HG03575 (cell line): ENCODE measurements at regions not wholly inside any gene's neighbourhood (a gene's known extent, or its start where the extent isn't known, plus 50 kb on each side); places are given as distances from the start of the nearest gene placed in this dataset.

Source experiments
- ATAC-seq: cut with Tn5 transposase; IDR thresholded peaks from one replicate; pipeline ENCODE4 v1.9.1; 2021; ENCODE audit not compliant: unreplicated experiment, insufficient number of reproducible peaks, low FRiP score; ENCODE audit errors: extremely low read depth

GRCh38 chr21:43308101-43308814 lies 118.7 kb downstream of the SIK1 start:
- ATAC-seq, result no peak

DNA sequence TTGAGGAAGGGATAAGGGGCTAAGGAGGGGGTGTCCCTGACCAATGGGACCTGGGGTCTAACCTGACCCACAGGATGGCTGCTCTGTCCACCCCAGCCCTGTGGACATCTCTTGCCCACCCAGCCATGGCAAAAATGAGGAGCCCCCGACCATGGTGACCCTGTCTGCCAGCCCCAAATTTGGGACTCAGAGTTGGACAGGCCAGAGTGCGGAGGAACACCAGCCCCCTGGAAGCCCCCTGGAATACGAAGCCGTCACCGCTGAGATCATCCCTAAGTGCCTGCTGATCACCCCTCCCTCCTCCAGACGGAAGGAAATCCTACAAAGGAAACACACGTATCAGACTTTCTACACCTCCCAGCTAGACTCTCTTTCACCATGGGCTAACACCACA lies 119.3 kb downstream of the SIK1 start:
- ATAC-seq, result no peak

DNA sequence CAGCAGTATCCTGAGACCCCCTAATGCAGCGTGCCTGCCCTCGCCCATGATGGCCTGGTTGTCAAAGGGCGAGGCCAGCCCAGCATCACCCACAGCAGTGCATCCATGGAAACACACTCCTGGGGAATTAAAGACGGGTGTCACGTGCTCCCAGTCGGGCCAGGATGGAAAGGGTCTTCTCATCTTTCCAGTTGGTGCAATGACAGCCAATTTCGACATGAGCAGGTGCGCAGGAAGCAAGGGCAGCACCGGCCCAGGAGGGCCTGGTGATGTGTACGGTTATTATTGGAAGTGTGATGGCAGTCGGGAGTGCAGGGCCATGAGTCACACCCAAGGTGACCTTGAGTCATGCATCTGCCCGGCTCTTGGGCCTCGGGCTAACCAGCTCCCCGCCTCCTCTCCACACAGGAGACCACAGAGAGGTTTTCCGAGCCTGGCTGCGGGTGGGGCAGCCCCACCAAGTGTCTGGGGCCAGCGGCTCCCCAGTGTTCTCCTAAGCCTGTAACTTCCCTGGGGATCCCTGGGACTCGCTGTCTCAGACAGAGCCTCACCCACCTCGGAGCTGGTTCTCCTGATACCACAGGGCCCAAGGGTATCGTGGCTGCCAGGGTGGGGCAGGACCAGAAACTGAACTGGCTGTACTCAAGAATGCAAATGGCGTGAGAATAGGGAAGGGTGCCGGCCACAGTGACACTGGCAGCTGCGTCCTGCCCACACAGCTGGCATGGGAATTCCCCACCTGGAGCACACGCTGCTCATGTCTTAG lies 119.8 kb downstream of the SIK1 start:
- ATAC-seq, result no peak

DNA sequence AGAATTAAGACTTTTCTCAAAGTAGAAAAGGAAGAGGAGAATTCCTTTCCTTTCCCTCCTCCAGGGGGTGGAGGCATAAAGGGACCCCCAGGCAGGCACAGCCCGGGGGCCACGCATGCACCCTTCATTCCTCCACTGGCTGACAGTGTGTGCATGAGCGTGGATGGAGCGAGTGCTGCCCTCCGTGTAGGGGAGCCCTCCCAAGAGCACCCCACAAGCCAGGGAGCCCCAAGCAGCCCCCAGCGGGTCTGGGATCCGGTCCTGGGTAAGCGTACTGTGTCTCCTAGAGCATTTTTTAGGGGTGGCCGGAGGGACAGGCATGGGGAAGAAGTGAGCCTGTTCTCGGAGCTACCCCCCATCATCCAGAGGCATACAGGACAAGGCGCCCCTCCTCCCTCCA lies 120.5 kb downstream of the SIK1 start:
- no peak for ATAC-seq

DNA sequence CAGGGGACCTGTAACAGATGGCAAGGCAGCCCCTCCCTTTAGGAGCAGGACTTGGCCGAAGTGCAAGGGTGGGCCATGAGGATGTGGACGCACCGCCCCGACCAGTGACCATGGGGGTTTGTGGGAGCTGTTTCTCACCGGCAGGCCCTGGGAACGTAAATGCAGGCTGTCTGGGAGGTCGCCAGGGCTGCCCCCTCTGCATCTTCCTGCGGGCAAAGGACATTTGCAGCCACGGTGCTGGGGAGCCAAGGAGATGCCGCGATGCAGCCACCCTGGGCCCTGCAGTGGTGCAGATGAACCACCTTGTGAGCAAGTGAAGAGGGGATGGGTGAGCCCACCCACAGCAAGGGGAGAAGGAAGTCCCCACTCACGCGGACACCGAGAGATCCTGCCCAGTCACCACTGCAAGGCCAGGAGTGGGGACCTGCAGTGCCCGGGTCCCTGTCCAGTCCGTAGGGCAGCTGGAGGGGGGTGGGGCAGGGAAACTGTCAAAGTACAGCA lies 121.1 kb downstream of the SIK1 start:
- no peak for ATAC-seq

- ATAC-seq, result no peak
Observed at GRCh38 chr21:43305336-43305665, 121.6 kb downstream of the SIK1 start.

DNA sequence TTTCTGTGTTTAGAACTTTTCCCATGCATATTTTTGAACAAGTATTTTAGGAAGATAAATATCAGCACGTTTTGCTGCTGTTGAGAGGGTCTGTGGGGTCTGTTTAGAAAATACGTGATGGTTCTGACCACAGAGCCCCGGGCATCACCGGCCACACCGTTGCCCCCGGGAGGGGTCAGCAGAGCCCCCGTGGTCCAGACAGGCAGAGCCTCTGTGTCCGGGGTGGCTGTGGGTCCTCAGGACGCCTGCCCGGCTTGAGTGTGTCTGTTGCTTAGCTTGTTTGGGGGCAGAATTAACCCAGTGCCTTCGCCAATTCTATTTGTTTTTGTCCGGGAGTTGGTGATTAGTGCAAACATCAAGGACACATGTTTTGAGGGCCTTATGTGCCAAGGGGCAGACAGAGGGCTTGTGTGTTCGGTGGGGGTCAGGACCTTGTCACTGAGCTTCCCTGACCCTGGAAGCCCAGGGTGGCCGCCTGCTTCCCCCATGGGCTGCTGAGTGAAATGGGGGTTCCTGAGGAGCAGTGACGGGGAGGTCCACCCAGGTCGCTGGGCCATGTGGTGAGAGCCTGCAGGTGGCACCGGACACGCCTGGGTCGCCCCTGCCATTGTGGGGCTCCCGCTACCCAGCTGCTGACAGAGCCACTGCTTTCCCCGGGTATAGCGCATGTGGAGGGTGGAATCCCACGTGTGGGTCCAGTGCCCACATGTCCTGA lies 122.2 kb downstream of the SIK1 start:
- ATAC-seq, result no peak

DNA sequence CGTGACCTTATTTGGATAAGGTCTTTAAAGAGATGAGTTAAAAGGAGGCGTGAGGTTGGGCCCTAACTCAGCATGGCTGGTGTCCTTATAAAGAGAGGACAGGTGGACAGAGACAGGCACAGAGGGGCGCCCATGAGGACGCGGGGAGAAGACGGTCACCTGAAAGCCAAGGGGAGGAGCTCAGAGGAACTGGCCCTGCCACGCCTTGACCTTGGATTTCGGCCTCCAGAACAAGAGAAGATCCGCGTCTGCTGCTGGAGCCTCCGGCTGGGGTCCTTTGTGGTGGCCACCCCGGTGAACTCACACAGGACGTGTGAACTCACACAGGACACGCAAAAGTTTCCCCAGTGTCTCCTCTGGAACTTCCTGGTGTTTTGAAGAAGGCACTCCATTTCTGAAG lies 122.7 kb downstream of the SIK1 start:
- ATAC-seq, result no peak

GRCh38 chr21:43303275-43304178 lies 123.4 kb downstream of the SIK1 start:
- ATAC-seq, result no peak

GRCh38 chr21:43302769-43303168 lies 124.2 kb downstream of the SIK1 start:
- no peak for ATAC-seq

DNA sequence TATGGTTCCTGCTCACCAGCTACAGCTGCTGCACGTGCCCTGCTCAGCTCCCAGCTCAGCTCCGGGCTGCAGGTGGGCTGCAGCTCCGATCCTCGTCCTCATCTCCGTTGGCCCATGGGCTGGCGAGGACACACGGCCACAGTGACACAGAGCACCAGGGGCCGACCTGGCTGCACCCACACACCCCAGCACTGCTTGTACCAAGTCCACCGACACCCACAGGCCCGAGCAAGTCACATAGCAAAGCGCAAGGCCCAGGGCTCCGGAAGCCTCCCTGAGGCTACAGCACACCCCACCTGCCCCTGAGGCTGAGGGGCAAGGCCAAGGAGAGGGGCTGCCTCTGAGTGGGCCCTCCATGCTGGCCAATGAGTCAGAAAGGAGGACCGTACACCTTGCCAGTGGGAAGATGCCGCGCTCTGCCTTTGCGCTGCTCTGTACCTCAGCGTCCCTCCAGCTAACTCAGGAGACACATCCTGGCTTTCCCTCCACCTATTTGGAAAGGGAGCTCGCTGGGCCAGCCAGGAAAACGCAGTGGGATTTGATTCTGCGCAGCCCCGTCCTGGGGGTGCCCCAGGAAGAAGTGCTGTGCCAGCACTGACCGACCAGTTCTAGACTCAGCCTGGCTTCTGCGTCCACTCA lies 124.8 kb downstream of the SIK1 start:
- ATAC-seq, result no peak

DNA sequence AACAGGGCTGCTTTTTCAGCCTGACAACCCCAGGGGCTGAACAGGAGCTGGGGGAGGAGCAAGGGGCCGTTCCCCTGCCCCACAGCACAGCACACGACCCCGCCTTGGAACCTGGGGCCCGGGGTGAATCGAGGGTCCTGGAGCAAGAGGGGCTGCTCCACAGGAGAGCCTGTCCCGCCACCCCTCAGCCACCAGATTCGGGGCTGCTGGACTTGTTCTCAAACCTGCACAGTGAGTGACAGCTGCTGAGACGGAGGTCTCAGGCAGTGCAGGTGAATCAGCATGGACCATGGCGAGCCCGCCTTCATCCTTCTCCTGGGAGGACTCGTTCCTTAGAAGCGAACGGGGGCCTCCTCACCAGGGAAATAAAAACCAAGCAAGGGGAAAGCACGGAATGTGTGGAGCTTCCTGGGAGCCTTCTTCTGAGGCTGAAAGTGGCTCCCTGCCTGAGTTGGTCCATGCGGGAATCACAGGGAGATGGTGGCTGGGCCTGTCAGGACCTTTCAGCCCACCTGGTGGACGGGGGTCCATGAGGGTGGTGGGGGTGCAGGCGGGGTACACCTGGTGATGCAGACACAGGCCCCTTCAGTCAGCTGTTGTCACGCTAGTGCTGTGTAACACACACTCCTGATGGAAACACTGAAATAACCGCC lies 125.4 kb downstream of the SIK1 start:
- no peak for ATAC-seq

DNA sequence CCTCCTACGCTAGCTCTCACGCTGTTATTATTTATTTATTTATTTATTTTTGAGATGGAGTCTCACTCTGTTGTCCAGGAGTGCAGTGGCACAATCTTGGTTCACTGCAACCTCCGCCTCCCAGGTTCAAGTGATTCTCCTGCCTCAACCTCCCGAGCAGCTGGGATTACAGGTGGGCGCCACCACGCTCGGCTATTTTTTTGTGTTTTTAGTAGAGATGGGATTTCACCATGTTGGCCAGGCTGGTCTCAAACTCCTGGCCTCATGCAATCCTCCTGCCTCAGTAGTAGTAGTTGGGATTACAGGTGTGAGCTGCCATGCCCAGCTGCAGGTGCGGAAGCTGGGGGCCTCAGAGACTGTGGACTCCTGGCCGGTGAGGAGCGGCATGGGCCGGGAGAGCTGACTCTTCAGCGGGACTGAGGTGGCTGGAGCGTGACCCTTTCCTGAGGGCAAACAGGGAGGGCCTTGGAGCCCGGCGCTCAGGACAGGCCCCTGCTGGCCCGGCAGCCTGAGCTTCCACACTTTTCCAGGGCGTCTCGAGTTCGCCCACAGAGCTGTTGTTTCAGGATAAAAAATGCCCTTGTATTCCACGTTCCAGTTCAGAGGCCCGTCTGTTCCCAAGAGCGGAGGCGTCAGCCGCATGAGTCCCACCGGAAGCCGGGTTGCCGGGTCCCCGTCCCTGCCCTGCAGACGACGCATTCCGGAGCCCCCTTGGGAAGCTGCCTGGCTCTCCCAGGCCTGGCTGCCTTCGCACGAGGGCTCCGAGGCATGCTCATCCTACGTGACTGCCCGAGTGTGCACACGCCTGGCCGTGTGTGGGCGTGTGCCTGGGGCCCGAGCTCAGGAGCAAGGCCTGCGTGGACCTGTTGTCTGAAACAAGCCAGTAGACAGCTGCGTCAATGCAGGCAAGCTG lies 126.2 kb downstream of the SIK1 start:
- no peak for ATAC-seq

GRCh38 chr21:43299441-43300277 lies 127.3 kb downstream of the SIK1 start:
- ATAC-seq, result no peak

GRCh38 chr21:43298546-43299440 lies 128.1 kb downstream of the SIK1 start:
- ATAC-seq, result no peak
